ENCODE measurements at regions not wholly inside any gene's neighbourhood (a gene's known extent, or its start where the extent isn't known, plus 50 kb on each side); places are given as distances from the start of the nearest gene placed in this dataset.

DNA sequence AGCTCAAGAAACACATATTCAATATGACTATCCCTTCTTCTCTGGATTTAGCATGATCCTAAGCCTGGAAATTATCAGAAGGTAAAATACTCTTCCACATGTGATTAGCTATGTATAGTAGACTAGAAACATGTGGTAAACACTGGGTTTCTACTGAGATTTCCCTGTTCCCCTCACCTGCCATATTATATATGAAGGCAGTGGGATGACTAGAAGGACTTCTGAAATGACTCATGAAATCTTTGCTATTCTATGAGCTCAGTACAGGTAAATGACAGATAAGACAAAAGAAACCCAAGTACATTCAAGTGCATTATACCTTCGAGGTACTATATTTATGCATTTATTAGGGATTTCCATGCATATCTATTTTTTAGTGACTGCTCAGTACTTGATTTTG lies 152.9 kb downstream of the DNAJB9 start:
- H3K4me3 ChIP-seq (ENCODE audit: low read depth, low read length): no peak overlapping the region
- TF ChIP-seq, protein P1, sequence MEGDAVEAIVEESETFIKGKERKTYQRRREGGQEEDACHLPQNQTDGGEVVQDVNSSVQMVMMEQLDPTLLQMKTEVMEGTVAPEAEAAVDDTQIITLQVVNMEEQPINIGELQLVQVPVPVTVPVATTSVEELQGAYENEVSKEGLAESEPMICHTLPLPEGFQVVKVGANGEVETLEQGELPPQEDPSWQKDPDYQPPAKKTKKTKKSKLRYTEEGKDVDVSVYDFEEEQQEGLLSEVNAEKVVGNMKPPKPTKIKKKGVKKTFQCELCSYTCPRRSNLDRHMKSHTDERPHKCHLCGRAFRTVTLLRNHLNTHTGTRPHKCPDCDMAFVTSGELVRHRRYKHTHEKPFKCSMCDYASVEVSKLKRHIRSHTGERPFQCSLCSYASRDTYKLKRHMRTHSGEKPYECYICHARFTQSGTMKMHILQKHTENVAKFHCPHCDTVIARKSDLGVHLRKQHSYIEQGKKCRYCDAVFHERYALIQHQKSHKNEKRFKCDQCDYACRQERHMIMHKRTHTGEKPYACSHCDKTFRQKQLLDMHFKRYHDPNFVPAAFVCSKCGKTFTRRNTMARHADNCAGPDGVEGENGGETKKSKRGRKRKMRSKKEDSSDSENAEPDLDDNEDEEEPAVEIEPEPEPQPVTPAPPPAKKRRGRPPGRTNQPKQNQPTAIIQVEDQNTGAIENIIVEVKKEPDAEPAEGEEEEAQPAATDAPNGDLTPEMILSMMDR (conservative IDR thresholded peaks at IDR 0.05; ENCODE audit: low read depth, low read length): no peak
- no peak for DNase-seq (ENCODE audit: low read depth)

DNA sequence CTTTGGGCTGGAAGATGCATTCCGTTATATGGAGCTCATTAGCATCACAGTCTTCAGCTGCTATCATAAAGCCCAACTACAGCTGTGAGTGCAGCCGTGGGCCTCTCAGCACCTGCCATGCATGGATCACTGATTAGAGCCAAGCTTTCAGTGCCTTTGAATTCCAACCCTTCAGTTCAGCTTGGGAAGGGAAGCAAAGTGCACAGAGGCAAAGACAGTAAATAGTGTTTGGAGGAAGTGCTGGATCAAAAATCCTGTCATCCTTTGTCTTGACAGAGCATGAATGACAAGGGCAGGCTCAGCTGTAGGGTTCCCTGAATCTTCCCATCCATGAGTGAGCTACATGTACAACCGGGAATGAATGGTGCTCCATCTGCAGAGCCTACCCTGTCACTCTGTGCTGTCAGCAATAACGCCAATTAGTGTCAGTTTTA lies 153.7 kb downstream of the DNAJB9 start:
- TF ChIP-seq, protein P1 (conservative IDR thresholded peaks at IDR 0.05; ENCODE audit: low read depth, low read length): no peak
- no peak for DNase-seq (ENCODE audit: low read depth)
- no peak overlapping the region for H3K4me3 ChIP-seq (ENCODE audit: low read depth, low read length)

DNA sequence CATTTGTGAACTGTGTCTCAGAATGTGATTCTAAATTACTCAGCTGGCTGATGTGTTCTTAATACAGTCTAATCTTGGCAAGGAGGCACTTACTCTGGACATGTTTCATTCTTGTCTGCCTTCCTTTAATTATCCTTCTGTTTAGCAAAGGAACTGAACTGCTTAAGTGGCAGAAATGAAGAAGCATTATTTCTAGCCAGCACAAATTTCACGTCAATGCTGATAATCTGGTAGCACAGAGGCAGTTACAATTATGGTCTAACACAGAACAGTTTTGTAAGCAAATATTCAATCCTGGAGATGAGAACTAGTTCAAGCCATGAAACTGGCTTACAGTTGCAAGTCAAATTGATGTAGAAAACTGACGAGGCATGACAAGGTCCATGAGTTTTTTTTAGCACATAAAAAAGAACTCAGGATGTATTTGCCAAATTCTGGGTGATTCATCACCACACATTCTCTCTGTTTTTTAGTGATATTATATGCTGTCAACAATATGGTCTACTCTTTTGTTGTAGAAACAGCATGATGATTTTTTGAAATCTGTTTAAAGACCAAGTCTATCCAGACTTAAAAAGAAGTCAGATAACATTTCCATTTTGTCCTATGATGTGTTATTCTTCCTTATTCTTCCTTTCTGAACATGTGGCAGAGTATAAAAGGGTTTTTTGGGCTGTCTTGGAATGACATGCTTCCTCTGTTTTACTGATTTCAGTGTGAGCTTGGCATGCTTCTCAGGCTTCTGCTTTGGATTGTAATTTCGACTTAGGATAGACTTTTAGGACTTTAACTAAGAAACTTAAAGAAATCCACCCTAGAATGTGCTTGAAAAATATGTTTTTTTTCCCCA lies 154.8 kb downstream of the DNAJB9 start:
- no peak for DNase-seq (ENCODE audit: low read depth)
- H3K4me3 ChIP-seq (ENCODE audit: low read depth, low read length): no peak overlapping the region
- TF ChIP-seq, protein P1 (conservative IDR thresholded peaks at IDR 0.05; ENCODE audit: low read depth, low read length): no peak

- H3K4me3 ChIP-seq (ENCODE audit: low read depth, low read length): no peak overlapping the region
- TF ChIP-seq, protein P1 (conservative IDR thresholded peaks at IDR 0.05; ENCODE audit: low read depth, low read length): no peak
- no peak for DNase-seq (ENCODE audit: low read depth)
These were observed 166.1 kb downstream of the DNAJB9 start for GRCh38 chr7:108735814-108736213.

DNA sequence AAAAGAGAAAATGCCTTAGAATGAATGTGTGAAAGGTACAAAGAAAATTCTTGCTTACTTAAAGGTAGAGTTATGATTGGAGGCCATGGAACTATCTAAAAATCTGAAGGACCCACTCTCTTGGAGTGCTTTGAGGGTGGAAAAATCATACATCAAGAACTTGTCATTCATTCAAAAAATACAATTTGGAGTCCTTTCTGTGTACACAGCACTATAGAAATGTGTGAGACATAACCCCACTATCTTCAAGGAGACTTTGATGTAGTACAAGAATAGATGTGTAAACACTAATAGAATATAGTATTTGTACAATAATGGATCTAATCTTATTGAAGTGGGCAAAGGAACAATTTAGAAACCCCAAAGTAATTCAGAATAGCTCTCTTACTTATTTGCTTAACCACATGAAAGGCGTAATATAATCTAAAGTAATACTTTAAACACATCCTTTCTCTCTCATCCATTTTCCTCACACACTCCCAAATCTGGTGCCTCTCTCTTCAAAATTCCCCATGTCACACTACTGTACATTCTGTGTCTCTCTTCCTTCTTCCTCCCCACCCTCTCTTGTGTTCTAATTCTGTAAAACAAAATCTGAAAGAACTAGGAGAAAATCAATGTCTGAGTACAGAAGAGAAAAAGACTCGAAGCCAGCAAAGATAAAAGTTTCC lies 166.7 kb downstream of the DNAJB9 start:
- TF ChIP-seq, protein P1 (conservative IDR thresholded peaks at IDR 0.05; ENCODE audit: low read depth, low read length): no peak
- H3K4me3 ChIP-seq (ENCODE audit: low read depth, low read length): no peak overlapping the region
- DNase-seq (ENCODE audit: low read depth): no peak

GRCh38 chr7:108770981-108771745 lies 201.5 kb downstream of the DNAJB9 start:
- DNase-seq (ENCODE audit: low read depth): no peak
- H3K4me3 ChIP-seq (ENCODE audit: low read depth, low read length): no peak overlapping the region
- TF ChIP-seq, protein P1 (conservative IDR thresholded peaks at IDR 0.05; ENCODE audit: low read depth, low read length): no peak
